OCI-LY3 (cell line): ENCODE measurements at regions not wholly inside any gene's neighbourhood (a gene's known extent, or its start where the extent isn't known, plus 50 kb on each side); places are given as distances from the start of the nearest gene placed in this dataset.

Experiments used
- H2AFZ ChIP-seq: fragments of 200-600, 300-600 bp; shearing (Covaris generic); 2 replicates; pipeline ENCODE4 v1.6.0; 2014; ENCODE audit warnings: antibody characterized with exemption, low read depth, low read length
- H3K27ac ChIP-seq: fragments of 200-600, 300-600 bp; sonication (generic); 2 replicates; pipeline ENCODE4 v1.5.1; 2014; ENCODE audit warnings: mild to moderate bottlenecking, low read length, moderate library complexity, mixed read lengths
- H3K27me3 ChIP-seq: fragments of 200-600, 300-600 bp; sonication (generic); 2 replicates; pipeline ENCODE4 v1.6.1; 2014; ENCODE audit warnings: low read depth, low read length, mixed read lengths
- H3K36me3 ChIP-seq: fragments of 200-600, 300-600 bp; sonication (generic); replicated peaks from 2 replicates; pipeline ENCODE3; 2014; ENCODE audit warnings: low read depth, low read length, mixed read lengths
- H3K4me1 ChIP-seq: fragments of 300-600, 200-600 bp; sonication (generic); 2 replicates; pipeline ENCODE4 v1.6.1; 2014; ENCODE audit warnings: low read length, mixed read lengths
- H3K4me2 ChIP-seq: fragments of 200-600, 300-600 bp; sonication (generic); 2 replicates; pipeline ENCODE4 v1.6.1; 2014; ENCODE audit warnings: low read length, mixed read lengths
- H3K4me3 ChIP-seq: fragments of 300-600, 200-600 bp; sonication (generic); 2 replicates; pipeline ENCODE4 v1.5.1; 2014; ENCODE audit warnings: antibody characterized with exemption, mild to moderate bottlenecking, low read length, moderate library complexity
- H3K79me2 ChIP-seq: fragments of 300-600, 200-600 bp; shearing (Covaris generic); 2 replicates; pipeline ENCODE4 v1.6.1; 2014; ENCODE audit warnings: mild to moderate bottlenecking, low read length, mixed read lengths
- H3K9ac ChIP-seq: fragments of 300-600, 200-600 bp; shearing (Covaris generic); 2 replicates; pipeline ENCODE4 v1.6.0; 2014; ENCODE audit warnings: mild to moderate bottlenecking, low read length, moderate library complexity
- H3K9me3 ChIP-seq: fragments of 200-600, 300-600 bp; shearing (Covaris generic); 2 replicates; pipeline ENCODE4 v1.6.1; 2014; ENCODE audit warnings: low read length, mixed read lengths; ENCODE audit not compliant: insufficient read depth
- H4K20me1 ChIP-seq: fragments of 200-600, 300-600 bp; sonication (generic); 2 replicates; pipeline ENCODE4 v1.6.1; 2016; ENCODE audit warnings: low read length, mixed read lengths; ENCODE audit not compliant: insufficient read depth
- EZH2phosphoT487 ChIP-seq: fragments of 200-600 bp; shearing (Covaris generic); IDR thresholded peaks from 2 replicates; pipeline ENCODE4 v1.6.1; 2018; ENCODE audit warnings: antibody characterized with exemption, mixed run types, low read depth
- TF ChIP-seq, protein P1 (sequence below): fragments of 200-600, 300-600 bp; sonication (generic); IDR thresholded peaks from 2 replicates; pipeline ENCODE4 v1.5.1; 2014; ENCODE audit warnings: antibody characterized with exemption, low read length, low read depth

DNA sequence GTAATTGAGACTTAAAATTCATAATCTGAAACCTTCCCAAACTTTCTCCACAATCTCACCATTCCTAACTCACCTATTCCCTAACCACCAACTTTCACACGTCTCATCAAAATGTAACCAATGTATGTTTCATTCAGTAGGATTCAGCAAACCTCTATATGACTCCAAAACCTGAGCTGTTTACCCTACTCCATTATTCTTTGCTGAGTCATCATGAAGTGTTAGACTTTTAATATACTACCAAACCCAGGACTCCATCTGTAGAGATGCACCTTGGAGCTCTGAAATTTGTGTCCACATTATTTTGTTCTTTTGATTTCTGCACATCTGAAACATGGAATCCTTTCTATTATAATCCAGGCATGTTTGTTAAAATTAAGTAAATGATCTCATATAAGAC lies 727.0 kb upstream of the PIK3C3 start:
- Histone ChIP-seq H3K79me2 (no peaks in the 10 kb centered on the region), H3K4me2 (no peak overlapping the region), H3K36me3 (no peaks in the 10 kb centered on the region), H3K4me1 (no peaks in the 10 kb centered on the region), H4K20me1 (no peaks in the 10 kb centered on the region), H3K9ac (no peak overlapping the region), H3K4me3 (no peak overlapping the region), H3K27ac (no peak overlapping the region), H3K27me3 (no peaks in the 10 kb centered on the region), H2AFZ (no peak overlapping the region), H3K9me3 (no peaks in the 10 kb centered on the region)
- TF ChIP-seq EZH2phosphoT487: no peak
- TF ChIP-seq, protein P1, sequence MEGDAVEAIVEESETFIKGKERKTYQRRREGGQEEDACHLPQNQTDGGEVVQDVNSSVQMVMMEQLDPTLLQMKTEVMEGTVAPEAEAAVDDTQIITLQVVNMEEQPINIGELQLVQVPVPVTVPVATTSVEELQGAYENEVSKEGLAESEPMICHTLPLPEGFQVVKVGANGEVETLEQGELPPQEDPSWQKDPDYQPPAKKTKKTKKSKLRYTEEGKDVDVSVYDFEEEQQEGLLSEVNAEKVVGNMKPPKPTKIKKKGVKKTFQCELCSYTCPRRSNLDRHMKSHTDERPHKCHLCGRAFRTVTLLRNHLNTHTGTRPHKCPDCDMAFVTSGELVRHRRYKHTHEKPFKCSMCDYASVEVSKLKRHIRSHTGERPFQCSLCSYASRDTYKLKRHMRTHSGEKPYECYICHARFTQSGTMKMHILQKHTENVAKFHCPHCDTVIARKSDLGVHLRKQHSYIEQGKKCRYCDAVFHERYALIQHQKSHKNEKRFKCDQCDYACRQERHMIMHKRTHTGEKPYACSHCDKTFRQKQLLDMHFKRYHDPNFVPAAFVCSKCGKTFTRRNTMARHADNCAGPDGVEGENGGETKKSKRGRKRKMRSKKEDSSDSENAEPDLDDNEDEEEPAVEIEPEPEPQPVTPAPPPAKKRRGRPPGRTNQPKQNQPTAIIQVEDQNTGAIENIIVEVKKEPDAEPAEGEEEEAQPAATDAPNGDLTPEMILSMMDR: no peak

DNA sequence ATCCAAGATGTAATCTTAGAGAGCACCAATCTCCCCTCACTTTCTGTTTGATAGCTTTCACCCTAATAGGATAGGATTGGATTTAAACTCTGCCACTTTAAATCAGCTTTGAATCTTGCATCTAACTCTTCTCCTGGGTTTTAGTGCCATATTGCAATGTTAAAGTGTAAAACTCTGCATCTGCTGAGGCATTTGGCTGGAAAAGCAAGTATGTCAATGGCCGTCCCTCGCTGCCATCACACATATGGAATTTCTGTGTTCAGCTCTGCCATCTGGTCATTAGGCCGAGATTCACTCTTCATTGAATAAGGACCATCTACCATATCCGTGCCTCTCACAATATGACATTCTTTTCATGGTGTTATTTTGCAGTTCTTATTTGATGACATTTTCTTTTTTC lies 728.1 kb upstream of the PIK3C3 start:
- Histone ChIP-seq H4K20me1 (no peaks in the 10 kb centered on the region), H3K4me3 (no peak overlapping the region), H3K27ac (no peak overlapping the region), H3K36me3 (no peaks in the 10 kb centered on the region), H3K4me1 (no peaks in the 10 kb centered on the region), H2AFZ (0 out of 2 replicates have a peak overlapping the region, but pooled peaks have one; percentile 9), H3K79me2 (no peaks in the 10 kb centered on the region), H3K4me2 (no peak overlapping the region), H3K9me3 (no peaks in the 10 kb centered on the region), H3K9ac (no peak overlapping the region), H3K27me3 (no peaks in the 10 kb centered on the region)
- TF ChIP-seq EZH2phosphoT487: no peak
- TF ChIP-seq, protein P1: no peak

DNA sequence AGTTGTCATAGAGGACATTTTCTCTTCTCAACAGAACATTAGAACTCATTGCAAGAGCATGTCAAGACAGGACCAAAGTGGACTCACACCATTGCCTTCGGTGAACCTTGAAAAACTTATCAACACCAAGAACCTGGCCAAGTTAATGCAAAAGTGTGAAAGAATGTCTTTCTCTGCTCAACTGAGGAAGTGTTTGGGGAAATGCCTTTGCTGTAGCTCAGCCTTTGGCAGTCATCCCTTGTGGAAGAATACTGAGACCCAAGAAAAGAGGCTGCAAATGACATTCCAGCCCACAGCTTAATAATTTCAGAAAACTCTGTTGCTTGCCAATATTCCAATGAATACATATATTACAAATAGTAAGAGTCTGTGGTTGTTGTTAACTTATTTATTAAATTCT lies 728.8 kb upstream of the PIK3C3 start:
- no peaks in the 10 kb centered on the region for H3K36me3 ChIP-seq
- H3K27me3 ChIP-seq: no peaks in the 10 kb centered on the region
- no peak overlapping the region for H3K4me3 ChIP-seq
- no peaks in the 10 kb centered on the region for H3K9me3 ChIP-seq
- TF ChIP-seq, protein P1: no peak
- no peak for TF ChIP-seq EZH2phosphoT487
- no peaks in the 10 kb centered on the region for H3K79me2 ChIP-seq
- H4K20me1 ChIP-seq: no peaks in the 10 kb centered on the region
- no peak overlapping the region for H3K4me2 ChIP-seq
- H2AFZ ChIP-seq: no peak overlapping the region
- H3K27ac ChIP-seq: no peak overlapping the region
- H3K9ac ChIP-seq: no peak overlapping the region
- no peaks in the 10 kb centered on the region for H3K4me1 ChIP-seq

DNA sequence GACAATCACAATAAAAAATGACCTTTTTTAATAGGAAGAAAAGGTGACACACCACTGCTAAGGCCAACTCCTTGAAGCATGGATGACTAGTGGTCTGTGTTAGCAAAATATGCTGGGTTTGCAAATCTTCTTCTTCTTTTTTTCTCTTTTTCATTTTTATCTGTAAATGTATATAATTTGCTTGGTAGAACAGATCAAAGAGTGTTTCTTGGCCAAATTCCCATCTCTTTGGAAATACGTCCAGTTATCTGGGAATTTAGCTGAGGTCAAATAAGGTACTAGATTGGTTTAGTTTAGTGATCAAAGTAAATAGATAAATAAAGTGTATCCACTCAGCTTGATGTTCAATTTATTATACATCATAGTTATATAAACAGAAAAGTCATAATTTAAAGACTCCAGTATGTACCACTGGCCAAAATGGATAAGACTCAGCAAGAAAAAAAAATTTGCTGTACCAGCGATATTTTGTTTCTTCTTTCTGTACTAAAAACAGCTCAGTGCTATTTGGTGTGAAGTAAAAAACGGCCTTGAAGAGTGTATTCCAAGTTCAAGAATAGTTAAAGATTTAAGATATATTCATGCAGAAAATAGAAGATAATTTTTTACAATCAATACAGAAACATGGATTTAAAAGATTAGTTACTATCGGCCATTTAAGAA lies 738.6 kb upstream of the PIK3C3 start:
- Histone ChIP-seq H3K27ac (no peak overlapping the region), H3K4me2 (no peak overlapping the region), H3K9me3 (no peaks in the 10 kb centered on the region), H3K27me3 (no peaks in the 10 kb centered on the region), H3K36me3 (no peaks in the 10 kb centered on the region), H2AFZ (no peak overlapping the region), H3K4me1 (no peaks in the 10 kb centered on the region), H4K20me1 (no peaks in the 10 kb centered on the region), H3K79me2 (no peaks in the 10 kb centered on the region), H3K4me3 (no peak overlapping the region), H3K9ac (no peak overlapping the region)
- TF ChIP-seq, protein P1: no peak
- no peak for TF ChIP-seq EZH2phosphoT487
